ENCODE measurements at regions not wholly inside any gene's neighbourhood (a gene's known extent, or its start where the extent isn't known, plus 50 kb on each side); places are given as distances from the start of the nearest gene placed in this dataset.

DNA sequence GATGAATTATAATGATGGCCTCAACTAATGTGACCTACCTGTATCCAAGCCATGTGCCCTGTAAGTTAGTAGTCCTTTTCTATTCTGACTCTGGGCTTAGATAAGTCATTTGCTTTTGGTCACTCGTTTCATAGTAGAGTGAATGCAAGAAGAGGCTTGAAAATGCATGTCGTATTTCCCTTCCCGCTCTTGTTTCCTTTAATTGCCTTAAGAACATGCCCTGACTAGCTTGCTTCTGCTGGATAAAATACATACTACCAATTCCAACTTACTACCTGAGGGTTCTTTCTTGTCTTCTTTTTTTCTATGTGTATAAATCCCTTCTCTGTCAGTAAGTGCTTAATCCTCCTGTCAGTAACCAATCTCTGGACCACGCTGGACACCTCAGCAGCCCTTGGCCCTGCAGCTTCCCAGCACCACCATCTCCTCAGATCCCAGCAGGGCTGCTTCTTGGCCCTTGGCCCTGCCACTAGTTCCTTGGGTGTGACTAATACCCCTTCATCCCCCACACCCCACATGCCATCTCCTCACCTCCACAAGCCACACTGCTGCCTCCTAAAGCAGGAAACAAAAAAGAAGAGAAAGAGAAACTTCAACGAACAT, 771.7 kb downstream of the IGSF11 start:
- Histone ChIP-seq H3K27me3 (replicated peaks; ENCODE audit: insufficient read depth, low read length) (no peaks in the 10 kb centered on the region), H3F3A (ENCODE audit: insufficient read depth, low read length) (no peaks in the 10 kb centered on the region), H3K79me2 (ENCODE audit: low read length) (no peaks in the 10 kb centered on the region), H3K9ac (ENCODE audit: low read length) (no peak overlapping the region), H3K9me2 (replicated peaks; ENCODE audit: insufficient read depth, low read length) (no peaks in the 10 kb centered on the region), H3K4me2 (ENCODE audit: low read depth, low read length) (no peak overlapping the region), H3K4me3 (ENCODE audit: low read length) (no peak overlapping the region), H3K9me3 (replicated peaks; ENCODE audit: insufficient read depth, low read length) (no peaks in the 10 kb centered on the region), H3K4me1 (ENCODE audit: low read length) (no peaks in the 10 kb centered on the region), H3K27ac (ENCODE audit: low read length) (no peak overlapping the region), H4K20me1 (ENCODE audit: insufficient read depth, low read length) (no peaks in the 10 kb centered on the region), H2AFZ (ENCODE audit: low read length) (no peak overlapping the region), H3K36me3 (replicated peaks; ENCODE audit: insufficient read depth, low read length) (no peaks in the 10 kb centered on the region)
- DNase-seq, result no peak
- TF ChIP-seq EZH2phosphoT487 (IDR thresholded peaks at IDR 0.05; ENCODE audit: low read length) (no peak), EZH2 (optimal IDR thresholded peaks at IDR 0.05; ENCODE audit: low read depth, low read length) (no peak)
- TF ChIP-seq, protein P1, sequence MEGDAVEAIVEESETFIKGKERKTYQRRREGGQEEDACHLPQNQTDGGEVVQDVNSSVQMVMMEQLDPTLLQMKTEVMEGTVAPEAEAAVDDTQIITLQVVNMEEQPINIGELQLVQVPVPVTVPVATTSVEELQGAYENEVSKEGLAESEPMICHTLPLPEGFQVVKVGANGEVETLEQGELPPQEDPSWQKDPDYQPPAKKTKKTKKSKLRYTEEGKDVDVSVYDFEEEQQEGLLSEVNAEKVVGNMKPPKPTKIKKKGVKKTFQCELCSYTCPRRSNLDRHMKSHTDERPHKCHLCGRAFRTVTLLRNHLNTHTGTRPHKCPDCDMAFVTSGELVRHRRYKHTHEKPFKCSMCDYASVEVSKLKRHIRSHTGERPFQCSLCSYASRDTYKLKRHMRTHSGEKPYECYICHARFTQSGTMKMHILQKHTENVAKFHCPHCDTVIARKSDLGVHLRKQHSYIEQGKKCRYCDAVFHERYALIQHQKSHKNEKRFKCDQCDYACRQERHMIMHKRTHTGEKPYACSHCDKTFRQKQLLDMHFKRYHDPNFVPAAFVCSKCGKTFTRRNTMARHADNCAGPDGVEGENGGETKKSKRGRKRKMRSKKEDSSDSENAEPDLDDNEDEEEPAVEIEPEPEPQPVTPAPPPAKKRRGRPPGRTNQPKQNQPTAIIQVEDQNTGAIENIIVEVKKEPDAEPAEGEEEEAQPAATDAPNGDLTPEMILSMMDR (IDR thresholded peaks at IDR 0.05; ENCODE audit: low read length), result no peak

DNA sequence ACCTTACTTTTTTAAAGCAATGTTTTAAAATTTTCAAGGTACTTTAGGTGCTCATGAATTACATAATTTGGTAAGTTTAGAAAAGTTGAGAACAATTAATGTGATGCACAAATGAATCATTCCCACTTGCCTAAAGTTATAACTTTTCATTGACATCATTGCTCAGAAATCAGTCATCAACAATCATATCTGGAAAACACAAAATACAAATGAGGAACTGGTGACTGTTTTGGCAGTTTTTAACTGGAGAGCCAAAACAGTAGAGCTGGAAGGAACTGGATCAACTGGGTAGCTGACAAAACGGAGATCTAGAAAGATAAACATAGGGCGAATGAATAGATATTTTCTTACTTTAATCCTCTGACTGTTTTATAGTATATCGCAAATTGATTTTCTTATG, 767.1 kb downstream of the IGSF11 start:
- H3K9me3 ChIP-seq (replicated peaks; ENCODE audit: insufficient read depth, low read length), result no peaks in the 10 kb centered on the region
- H3K79me2 ChIP-seq (ENCODE audit: low read length), result no peaks in the 10 kb centered on the region
- H3K27ac ChIP-seq (ENCODE audit: low read length), result no peak overlapping the region

DNA sequence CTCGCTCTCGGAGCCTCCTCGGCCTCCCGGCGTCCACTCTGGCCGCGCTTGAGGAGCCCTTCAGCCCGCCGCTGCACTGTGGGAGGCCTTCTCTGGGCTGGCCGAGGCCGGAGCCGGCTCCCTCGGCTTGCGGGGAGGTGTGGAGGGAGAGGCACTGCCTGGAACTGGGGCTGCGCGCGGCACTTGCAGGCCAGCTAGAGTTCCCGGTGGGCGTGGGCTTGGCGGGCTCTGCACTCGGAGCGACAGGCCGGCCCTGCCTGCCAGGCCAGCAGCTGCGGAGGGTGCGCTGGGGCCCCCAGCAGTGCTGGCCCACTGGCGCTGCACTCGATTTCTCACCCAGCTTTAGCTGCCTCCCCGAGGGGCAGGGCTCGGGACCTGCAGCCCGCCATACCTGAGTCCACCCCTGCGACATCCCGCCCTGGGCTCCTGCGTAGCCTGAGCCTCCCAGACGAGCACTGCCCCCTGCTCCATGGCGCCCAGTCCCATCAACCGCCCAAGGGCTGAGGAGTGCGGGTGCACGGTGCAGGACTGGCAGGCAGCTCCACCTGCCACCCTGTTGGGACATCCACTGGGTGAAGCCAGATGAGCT, 765.0 kb downstream of the IGSF11 start:
- Histone ChIP-seq H3K4me1 (ENCODE audit: low read length) (no peaks in the 10 kb centered on the region), H3K9me3 (replicated peaks; ENCODE audit: insufficient read depth, low read length) (no peaks in the 10 kb centered on the region), H2AFZ (ENCODE audit: low read length) (no peak overlapping the region), H3K4me2 (ENCODE audit: low read depth, low read length) (no peak overlapping the region), H3K27me3 (replicated peaks; ENCODE audit: insufficient read depth, low read length) (no peaks in the 10 kb centered on the region), H4K20me1 (ENCODE audit: insufficient read depth, low read length) (no peaks in the 10 kb centered on the region), H3K9ac (ENCODE audit: low read length) (no peak overlapping the region), H3K79me2 (ENCODE audit: low read length) (no peaks in the 10 kb centered on the region), H3F3A (ENCODE audit: insufficient read depth, low read length) (no peaks in the 10 kb centered on the region), H3K9me2 (replicated peaks; ENCODE audit: insufficient read depth, low read length) (no peaks in the 10 kb centered on the region), H3K4me3 (ENCODE audit: low read length) (no peak overlapping the region), H3K27ac (ENCODE audit: low read length) (no peak overlapping the region), H3K36me3 (replicated peaks; ENCODE audit: insufficient read depth, low read length) (no peaks in the 10 kb centered on the region; the same call in 1 of the 2 replicates)
- no peak for DNase-seq
- TF ChIP-seq, protein P1 (IDR thresholded peaks at IDR 0.05; ENCODE audit: low read length), result no peak
- TF ChIP-seq EZH2phosphoT487 (IDR thresholded peaks at IDR 0.05; ENCODE audit: low read length) (no peak), EZH2 (optimal IDR thresholded peaks at IDR 0.05; ENCODE audit: low read depth, low read length) (no peak)

More for the DNA sequence above, 767.1 kb downstream of the IGSF11 start:
- TF ChIP-seq EZH2 (optimal IDR thresholded peaks at IDR 0.05; ENCODE audit: low read depth, low read length) (no peak), EZH2phosphoT487 (IDR thresholded peaks at IDR 0.05; ENCODE audit: low read length) (no peak)
- TF ChIP-seq, protein P1 (IDR thresholded peaks at IDR 0.05; ENCODE audit: low read length), result no peak
- Histone ChIP-seq H3K4me3 (ENCODE audit: low read length) (no peak overlapping the region), H3K9ac (ENCODE audit: low read length) (no peak overlapping the region), H3K4me2 (ENCODE audit: low read depth, low read length) (no peak overlapping the region), H4K20me1 (ENCODE audit: insufficient read depth, low read length) (no peaks in the 10 kb centered on the region), H3K9me2 (replicated peaks; ENCODE audit: insufficient read depth, low read length) (no peaks in the 10 kb centered on the region), H3K36me3 (replicated peaks; ENCODE audit: insufficient read depth, low read length) (no peaks in the 10 kb centered on the region; the same call in 1 of the 2 replicates), H3K27me3 (replicated peaks; ENCODE audit: insufficient read depth, low read length) (no peaks in the 10 kb centered on the region), H2AFZ (ENCODE audit: low read length) (no peak overlapping the region), H3K4me1 (ENCODE audit: low read length) (no peaks in the 10 kb centered on the region), H3F3A (ENCODE audit: insufficient read depth, low read length) (no peaks in the 10 kb centered on the region)
- DNase-seq, result no peak

Measured in MM.1S (cell line).